ENCODE measurements at regions not wholly inside any gene's neighbourhood (a gene's known extent, or its start where the extent isn't known, plus 50 kb on each side); places are given as distances from the start of the nearest gene placed in this dataset.

GRCh38 chr6:109227646-109228045, 132.3 kb downstream of the CEP57L1 start:
- TF ChIP-seq POLR2A (IDR thresholded peaks at IDR 0.05; ENCODE audit: low read length) = no peak
- no peak for TF ChIP-seq GATA1 (IDR thresholded peaks at IDR 0.05; ENCODE audit: low read depth, low read length)
